Stimulated activated effector memory CD8-positive, alpha-beta T cell treated with anti-CD3 and anti-CD28 coated beads, Interleukin-12 subunit alpha, Interleukin-12 subunit beta, amount 100 ng/mL, for 72 hours (primary cell): ENCODE measurements at regions not wholly inside any gene's neighbourhood (a gene's known extent, or its start where the extent isn't known, plus 50 kb on each side); places are given as distances from the start of the nearest gene placed in this dataset.

Experiments used
- ATAC-seq: fragments of 150-1000 bp; cut with Tn5 transposase; 2 replicates; pipeline ENCODE4 v1.10.0; 2021
- DNase-seq, 2 donors: peaks; one replicate each; pipeline ENCODE4 v3.0.0; 2021 to 2022; ENCODE audit warnings: low spot score in 2 of 2
- H3K27ac Mint-ChIP-seq: one replicate; pipeline ENCODE4 v1.8.0; 2022; ENCODE audit warnings: mild to moderate bottlenecking, mixed read lengths
- H3K36me3 Mint-ChIP-seq: one replicate; pipeline ENCODE4 v1.8.0; 2022; ENCODE audit warnings: mild to moderate bottlenecking, mixed read lengths
- H3K4me1 Mint-ChIP-seq: one replicate; pipeline ENCODE4 v1.8.0; 2022; ENCODE audit warnings: mixed read lengths
- H3K4me3 Mint-ChIP-seq: one replicate; pipeline ENCODE4 v1.8.0; 2022; ENCODE audit warnings: mild to moderate bottlenecking, mixed read lengths
- H3K9me3 Mint-ChIP-seq: one replicate; pipeline ENCODE4 v1.8.0; 2022; ENCODE audit warnings: mixed read lengths

DNA sequence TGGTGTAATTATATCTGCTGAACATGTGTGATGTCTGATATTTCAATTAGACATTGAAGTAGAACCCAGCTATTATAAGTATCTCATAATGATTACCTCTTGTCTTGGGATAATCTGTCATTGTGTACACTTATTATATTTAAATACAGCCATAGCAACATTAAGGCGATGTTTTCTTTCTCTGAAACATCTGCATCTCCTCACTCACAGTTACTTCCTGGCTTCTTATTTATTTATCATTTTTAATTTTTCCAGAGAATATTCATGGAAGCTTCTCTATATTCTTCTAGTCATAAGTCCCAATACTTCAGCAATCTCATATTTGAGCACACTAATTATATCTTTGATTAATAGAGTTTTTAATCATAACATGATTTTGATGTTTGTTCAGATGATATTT lies 103.8 kb upstream of the FBN2 start:
- Mint-ChIP-seq H3K36me3 (no peaks in the 10 kb centered on the region), H3K9me3 (peaks cover 12% of the 10 kb centered on the region), H3K27ac (no peak overlapping the region), H3K4me1 (no peaks in the 10 kb centered on the region), H3K4me3 (no peak overlapping the region)
- ATAC-seq = no peak
- no peak for DNase-seq

DNA sequence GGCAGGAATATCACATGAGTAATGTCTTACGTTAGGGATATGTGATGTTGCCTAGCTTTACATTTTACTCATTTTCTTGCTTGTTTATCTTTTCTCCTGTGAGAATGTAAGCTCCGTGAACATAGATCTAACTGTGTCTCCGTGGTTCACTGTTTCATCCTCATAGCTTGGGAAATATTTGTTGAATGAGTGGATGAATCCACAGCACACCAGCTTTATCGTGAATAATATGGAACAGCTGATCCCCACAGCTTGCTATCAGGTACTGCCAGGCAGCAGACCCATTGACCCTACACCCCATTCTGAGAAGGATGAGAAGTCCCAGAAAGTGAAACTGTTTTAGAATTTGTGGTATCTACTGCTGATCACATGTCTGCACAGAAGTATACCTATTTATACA lies 106.8 kb upstream of the FBN2 start:
- no peak for ATAC-seq
- no peak overlapping the region for H3K4me3 Mint-ChIP-seq
- peaks cover 6% of the 10 kb centered on the region for H3K9me3 Mint-ChIP-seq
- DNase-seq = no peak
- no peaks in the 10 kb centered on the region for H3K4me1 Mint-ChIP-seq
- no peak overlapping the region for H3K27ac Mint-ChIP-seq
- no peaks in the 10 kb centered on the region for H3K36me3 Mint-ChIP-seq

DNA sequence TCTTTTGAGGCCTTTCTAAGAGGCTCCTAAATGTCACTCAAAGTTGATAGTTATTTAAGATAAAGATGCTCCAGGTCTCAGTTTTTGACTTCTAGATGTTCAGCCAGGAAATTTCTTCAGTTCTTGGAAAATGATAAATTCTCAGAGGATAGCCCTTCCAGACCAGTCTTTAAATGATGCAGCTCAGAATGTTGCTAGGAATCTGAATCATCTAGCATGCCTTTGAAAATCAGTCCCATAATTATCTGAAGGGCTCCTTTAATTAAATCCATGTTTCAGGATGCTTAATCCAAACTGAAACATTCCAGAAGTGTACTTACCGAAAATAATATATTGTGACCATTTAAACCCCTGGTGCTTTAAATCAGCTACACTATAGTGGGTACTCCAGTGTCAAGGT lies 107.5 kb upstream of the FBN2 start:
- Mint-ChIP-seq H3K9me3 (peaks cover 4% of the 10 kb centered on the region), H3K27ac (no peak overlapping the region), H3K4me1 (no peaks in the 10 kb centered on the region), H3K4me3 (no peak overlapping the region), H3K36me3 (no peaks in the 10 kb centered on the region)
- no peak for ATAC-seq
- DNase-seq = no peak

DNA sequence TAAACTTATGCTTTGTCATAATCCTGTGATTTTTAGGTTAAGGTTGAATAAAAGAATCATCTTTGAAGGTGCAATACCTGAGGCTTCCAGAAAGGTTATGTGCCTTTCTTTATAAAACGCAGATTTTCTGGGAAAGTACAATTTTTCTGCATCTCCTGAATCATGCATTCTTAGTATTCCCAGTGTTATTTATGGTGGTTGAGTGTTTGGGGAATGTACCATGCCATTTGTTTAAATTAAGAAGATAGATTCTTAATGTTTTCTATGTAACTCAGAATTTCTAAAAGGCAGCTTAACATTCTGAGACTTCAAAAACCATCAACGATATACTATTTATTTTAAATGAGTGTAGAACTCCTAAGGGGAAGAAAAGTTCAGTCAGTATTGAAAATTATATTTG lies 108.1 kb upstream of the FBN2 start:
- Mint-ChIP-seq H3K9me3 (peaks cover 3% of the 10 kb centered on the region), H3K27ac (no peak overlapping the region), H3K4me1 (no peaks in the 10 kb centered on the region), H3K36me3 (no peaks in the 10 kb centered on the region), H3K4me3 (no peak overlapping the region)
- ATAC-seq (no peak), DNase-seq (no peak)

DNA sequence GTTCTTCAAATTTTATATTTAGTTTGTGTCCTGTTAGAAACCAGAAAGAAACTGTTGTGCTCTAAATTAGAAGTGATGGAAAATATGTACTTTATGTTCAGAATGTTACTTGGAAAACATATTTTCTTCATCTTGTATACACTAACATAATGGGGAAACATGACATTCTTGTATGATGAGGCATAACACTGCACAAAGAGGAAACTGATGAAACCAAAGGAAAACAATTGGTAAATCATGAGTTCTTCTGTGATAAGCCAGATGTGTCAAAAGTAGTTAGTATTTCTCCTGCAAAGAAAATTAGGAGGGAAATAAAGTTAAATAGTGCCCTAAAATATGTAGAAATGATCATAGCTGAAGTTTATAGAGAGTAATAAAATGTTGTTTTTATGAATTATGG lies 111.1 kb upstream of the FBN2 start:
- Mint-ChIP-seq H3K36me3 (no peaks in the 10 kb centered on the region), H3K9me3 (peaks cover 4% of the 10 kb centered on the region), H3K4me1 (no peaks in the 10 kb centered on the region), H3K4me3 (no peak overlapping the region), H3K27ac (no peak overlapping the region)
- no peak for DNase-seq
- ATAC-seq = no peak

DNA sequence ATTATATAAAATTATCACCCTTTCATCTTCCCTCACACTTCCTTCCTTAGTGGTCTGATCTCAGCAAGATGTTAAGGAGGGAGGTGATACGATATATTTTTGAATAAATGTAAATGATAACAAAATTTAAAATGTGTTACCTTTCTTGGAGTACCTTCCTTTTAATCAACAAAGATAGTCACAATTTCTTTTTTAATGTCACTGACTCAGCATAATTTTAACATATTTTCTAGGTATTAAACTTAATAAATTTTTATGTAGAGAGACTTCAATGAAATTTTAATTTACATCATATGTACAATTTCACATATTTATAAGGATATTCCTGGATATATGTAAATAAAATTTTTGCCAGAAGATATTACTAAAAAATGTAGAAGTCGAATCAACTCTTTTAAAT lies 125.0 kb upstream of the FBN2 start:
- ATAC-seq (no peak), DNase-seq (no peak)
- Mint-ChIP-seq H3K36me3 (no peaks in the 10 kb centered on the region), H3K4me1 (no peaks in the 10 kb centered on the region), H3K9me3 (peaks cover 3% of the 10 kb centered on the region), H3K27ac (no peak overlapping the region), H3K4me3 (no peak overlapping the region)

DNA sequence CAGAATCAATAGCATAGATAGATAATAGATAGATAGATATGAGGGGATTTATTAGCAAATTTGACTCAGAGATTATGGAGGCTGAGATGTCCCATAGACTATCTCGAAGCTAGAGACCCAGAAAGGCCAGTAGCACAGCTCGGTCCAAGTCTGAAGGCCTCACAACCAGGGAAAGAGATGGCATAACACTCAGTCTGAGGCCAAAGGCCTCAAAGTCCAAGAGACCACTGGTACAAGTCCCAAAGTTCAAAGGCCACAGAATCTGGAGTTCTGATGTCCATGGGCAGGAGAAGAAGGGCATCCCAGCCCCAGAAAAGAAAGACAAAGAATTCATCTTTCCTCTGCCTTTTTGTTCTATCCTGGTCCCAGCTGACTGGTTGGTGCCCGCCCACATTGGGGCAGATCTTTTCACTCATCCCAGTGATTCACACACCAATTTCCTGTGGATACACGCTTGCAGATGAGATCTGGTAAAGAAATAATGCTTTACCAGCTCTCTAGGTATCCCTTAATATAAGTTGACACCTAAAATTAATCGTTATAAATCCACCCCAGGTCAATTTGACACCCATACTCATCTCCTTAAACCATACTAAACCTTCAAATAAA lies 127.8 kb upstream of the FBN2 start:
- Mint-ChIP-seq H3K9me3 (peaks cover 3% of the 10 kb centered on the region), H3K4me1 (no peaks in the 10 kb centered on the region), H3K27ac (no peak overlapping the region), H3K4me3 (no peak overlapping the region), H3K36me3 (no peaks in the 10 kb centered on the region)
- ATAC-seq (no peak), DNase-seq (no peak)

DNA sequence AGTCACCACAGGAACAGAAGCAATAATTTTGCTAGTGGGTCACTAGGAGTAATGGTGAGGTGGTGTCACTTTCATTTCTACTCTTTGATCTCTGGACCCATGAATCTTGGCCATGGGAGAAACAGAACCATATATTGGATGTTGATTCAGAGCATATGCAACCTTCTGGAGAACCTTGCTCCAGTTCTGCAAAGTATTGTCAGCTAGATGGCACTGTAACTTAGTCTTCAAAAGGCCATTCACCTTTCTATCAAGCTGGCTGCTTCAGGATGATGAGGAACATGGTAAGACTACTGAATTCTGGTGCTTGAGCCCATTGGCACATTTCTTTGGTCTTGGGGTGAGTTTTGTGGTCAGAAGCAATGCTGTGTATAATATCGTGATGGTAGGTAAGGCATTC lies 129.1 kb upstream of the FBN2 start:
- Mint-ChIP-seq H3K9me3 (peaks cover 3% of the 10 kb centered on the region), H3K4me1 (no peaks in the 10 kb centered on the region), H3K4me3 (no peak overlapping the region), H3K36me3 (no peaks in the 10 kb centered on the region), H3K27ac (no peak overlapping the region)
- no peak for DNase-seq
- no peak for ATAC-seq

DNA sequence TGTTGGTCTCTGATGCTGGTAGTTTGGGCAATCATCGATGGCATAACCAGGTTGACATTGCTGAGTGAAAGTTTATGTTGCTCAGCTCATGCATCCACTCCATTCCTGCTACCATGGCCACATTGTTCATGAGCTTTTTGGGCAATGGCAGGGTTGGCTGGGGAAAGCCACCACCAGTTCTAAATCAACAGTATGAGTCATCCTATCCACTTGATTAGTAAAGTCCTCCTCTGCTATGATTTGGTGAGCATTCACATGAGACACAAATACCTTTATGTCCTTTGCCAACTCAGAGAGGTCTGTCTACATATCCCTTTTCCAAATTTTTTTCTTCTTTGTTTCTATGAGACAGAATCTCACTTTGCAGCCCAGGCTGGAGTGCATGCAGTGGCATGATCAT lies 129.7 kb upstream of the FBN2 start:
- H3K27ac Mint-ChIP-seq = no peak overlapping the region
- H3K36me3 Mint-ChIP-seq = no peaks in the 10 kb centered on the region
- no peak overlapping the region for H3K4me3 Mint-ChIP-seq
- H3K4me1 Mint-ChIP-seq = no peaks in the 10 kb centered on the region
- ATAC-seq (no peak), DNase-seq (no peak)
- peaks cover 3% of the 10 kb centered on the region for H3K9me3 Mint-ChIP-seq

DNA sequence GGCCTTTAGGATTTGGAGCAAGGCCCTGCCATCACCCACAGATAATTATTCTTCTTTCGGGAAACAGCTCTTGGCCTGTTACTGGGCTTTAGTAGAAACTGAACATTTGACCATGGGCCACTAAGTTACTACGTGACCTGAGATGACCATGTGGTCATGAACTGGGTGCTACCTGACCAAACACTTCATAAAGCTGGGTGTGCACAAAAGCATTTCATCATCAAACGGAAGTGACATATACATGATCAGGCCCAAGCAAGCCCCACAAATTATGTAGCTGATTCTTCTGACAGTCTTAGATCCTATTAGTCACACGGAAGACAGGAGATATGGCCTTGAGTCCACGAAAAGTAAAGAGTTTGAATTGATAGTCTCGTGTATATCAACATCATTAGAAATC lies 130.9 kb upstream of the FBN2 start:
- no peaks in the 10 kb centered on the region for H3K36me3 Mint-ChIP-seq

DNA sequence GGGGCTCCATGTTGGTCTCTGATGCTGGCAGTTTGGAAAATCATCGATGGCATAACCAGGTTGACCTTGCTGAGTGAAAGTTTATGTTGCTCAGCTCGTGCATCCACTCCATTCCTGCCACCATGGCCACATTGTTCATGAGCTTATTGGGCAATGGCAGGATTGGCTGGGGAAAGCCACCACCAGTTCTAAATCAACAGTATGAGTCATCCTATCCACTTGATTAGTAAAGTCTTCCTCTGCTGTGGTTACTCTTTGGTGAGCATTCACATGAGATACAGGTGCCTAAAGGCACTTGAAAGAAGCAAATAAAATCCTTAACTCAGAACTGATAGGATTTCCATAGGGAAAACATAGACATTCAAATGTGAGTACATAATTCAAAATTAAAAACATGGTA lies 131.8 kb upstream of the FBN2 start:
- Mint-ChIP-seq H3K27ac (no peak overlapping the region), H3K9me3 (peaks cover 3% of the 10 kb centered on the region), H3K4me1 (no peaks in the 10 kb centered on the region), H3K36me3 (no peaks in the 10 kb centered on the region), H3K4me3 (no peak overlapping the region)
- ATAC-seq (no peak), DNase-seq (no peak)

More for the DNA sequence above, 130.9 kb upstream of the FBN2 start:
- Mint-ChIP-seq H3K9me3 (peaks cover 3% of the 10 kb centered on the region), H3K27ac (no peak overlapping the region), H3K4me3 (no peak overlapping the region), H3K4me1 (no peaks in the 10 kb centered on the region)
- DNase-seq = no peak
- ATAC-seq = no peak

DNA sequence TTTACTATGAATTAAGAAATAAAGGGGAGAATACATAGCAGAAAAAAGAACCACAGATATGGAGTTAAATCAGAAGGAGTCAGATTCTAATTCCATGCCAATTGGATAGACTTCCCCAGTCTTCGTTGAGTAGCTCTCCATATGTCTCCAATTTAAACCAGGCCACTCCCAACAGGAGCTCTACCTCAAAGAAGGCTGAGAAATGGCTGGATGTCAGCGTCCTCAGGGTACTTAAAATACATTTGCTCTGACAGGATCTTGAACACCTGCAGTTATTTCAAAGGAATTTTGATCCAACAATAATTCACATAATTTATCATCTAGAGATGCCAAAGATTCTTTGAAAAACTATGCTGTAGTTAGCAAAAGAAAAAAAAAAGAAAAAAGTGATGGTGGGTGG lies 133.9 kb upstream of the FBN2 start:
- no peak overlapping the region for H3K27ac Mint-ChIP-seq
- H3K36me3 Mint-ChIP-seq = no peaks in the 10 kb centered on the region
- no peak for DNase-seq
- no peak for ATAC-seq
- H3K9me3 Mint-ChIP-seq = peaks cover 6% of the 10 kb centered on the region
- no peaks in the 10 kb centered on the region for H3K4me1 Mint-ChIP-seq
- H3K4me3 Mint-ChIP-seq = no peak overlapping the region

DNA sequence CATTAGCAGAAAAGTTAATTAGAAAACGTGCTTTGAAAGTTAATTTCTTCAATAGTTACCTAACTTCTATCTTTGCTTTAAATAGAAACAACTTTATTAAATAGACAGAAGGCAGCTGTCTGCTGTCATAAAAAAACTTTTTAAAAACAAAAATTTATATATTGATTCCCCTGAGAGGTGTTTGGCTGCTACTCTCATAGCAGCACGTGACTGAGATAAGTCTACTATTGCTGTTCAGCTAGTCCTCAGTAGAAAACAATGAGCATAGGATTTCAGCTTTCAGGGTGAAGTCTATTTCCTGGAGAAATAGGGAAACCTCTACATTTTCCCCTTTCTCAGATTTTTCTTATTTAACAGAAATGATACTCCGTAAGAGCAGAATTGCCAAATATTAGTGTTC lies 135.0 kb upstream of the FBN2 start:
- no peaks in the 10 kb centered on the region for H3K4me1 Mint-ChIP-seq
- ATAC-seq (no peak), DNase-seq (no peak)
- H3K4me3 Mint-ChIP-seq = no peak overlapping the region
- no peaks in the 10 kb centered on the region for H3K36me3 Mint-ChIP-seq
- H3K9me3 Mint-ChIP-seq = peaks cover 6% of the 10 kb centered on the region
- H3K27ac Mint-ChIP-seq = no peak overlapping the region

DNA sequence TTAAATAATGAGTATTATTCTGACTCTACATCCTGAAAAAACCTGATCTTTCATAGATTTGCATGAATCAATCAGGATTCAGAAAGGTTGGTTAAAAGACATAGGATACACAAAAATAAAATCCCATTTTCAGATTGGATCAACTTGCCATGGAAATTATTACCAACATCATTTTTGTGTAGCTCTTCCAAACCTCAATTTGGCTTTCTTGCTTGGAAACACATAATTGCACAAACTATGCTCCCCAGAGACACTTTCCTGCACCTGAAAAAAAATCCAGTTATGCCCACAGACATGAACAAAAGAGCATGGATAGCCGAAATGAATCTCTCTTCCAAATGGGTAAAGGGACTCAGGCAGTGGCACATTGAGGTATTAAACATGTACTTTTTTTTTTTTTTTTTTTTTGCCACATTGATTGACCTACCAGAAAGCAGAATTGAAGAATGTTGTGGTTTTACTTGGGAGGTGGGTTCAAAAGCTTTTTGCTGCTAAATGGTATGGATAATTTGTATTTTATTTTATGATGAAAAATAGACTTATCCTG lies 135.4 kb upstream of the FBN2 start:
- no peaks in the 10 kb centered on the region for H3K36me3 Mint-ChIP-seq
- DNase-seq (no peak), ATAC-seq (no peak)
- H3K4me3 Mint-ChIP-seq = no peak overlapping the region
- peaks cover 6% of the 10 kb centered on the region for H3K9me3 Mint-ChIP-seq
- H3K27ac Mint-ChIP-seq = no peak overlapping the region
- no peaks in the 10 kb centered on the region for H3K4me1 Mint-ChIP-seq

DNA sequence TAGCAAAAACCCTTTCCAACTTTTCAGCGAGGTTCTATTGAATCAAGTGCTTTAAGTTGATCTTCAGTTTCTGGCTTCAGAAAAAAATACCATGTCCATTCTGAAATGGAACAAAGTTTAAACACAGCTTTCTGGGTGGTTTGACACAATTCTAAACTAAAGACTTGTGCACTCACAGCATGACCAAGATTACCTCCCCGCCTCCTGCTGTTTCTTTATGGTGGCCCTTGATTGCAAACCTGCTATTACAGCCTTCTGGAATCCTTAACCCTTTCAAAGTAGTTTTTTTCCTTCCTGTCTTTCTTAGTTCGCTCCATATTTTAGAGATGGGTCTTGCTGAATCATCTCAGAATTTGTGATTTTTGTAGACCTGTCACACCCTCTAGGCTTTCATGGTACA lies 135.9 kb upstream of the FBN2 start:
- Mint-ChIP-seq H3K9me3 (peaks cover 6% of the 10 kb centered on the region), H3K27ac (no peak overlapping the region), H3K4me3 (no peak overlapping the region), H3K4me1 (no peaks in the 10 kb centered on the region), H3K36me3 (no peaks in the 10 kb centered on the region)
- ATAC-seq (no peak), DNase-seq (no peak)

DNA sequence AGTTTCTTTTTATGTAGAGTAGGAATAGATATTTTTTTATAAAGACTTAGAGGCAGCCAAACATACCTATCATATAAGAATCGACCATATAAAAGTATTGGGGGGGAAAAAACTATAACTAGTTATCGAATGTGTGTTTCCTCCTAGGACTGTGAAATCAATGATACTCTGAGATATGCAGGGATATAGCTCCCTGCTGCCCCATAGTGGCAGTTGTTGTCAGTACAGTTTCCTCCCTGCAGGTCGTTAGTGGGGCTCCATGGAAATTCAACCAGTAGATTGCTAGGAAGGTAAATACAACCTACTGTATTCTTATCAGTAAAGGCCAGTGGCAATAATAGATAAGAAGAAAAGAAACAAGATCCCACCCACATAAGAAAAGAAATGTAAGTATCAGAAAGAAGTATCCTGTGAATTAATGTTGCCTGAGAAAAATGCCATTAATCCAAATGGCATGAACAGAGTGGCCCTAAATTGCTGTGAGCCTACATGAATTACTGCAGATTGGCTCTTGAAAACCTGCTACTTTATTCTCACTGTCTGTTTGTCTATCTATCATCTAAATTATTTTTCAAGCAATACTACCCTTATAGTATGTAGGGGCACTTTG lies 136.9 kb upstream of the FBN2 start:
- H3K36me3 Mint-ChIP-seq = no peaks in the 10 kb centered on the region
- ATAC-seq = peak; percentile 50
- H3K27ac Mint-ChIP-seq = no peak overlapping the region
- no peaks in the 10 kb centered on the region for H3K4me1 Mint-ChIP-seq
- no peak overlapping the region for H3K4me3 Mint-ChIP-seq
- H3K9me3 Mint-ChIP-seq = peaks cover 6% of the 10 kb centered on the region
- peak in 1 of 2 donors; percentile 55 for DNase-seq
